T-helper 17 cell (primary cell): ENCODE measurements at regions not wholly inside any gene's neighbourhood (a gene's known extent, or its start where the extent isn't known, plus 50 kb on each side); places are given as distances from the start of the nearest gene placed in this dataset.

ENCODE experiments used
- ATAC-seq: fragments of 150-1000 bp; cut with Tn5 transposase; 2 replicates; pipeline ENCODE4 v1.10.0; 2021; ENCODE audit warnings: mild to moderate bottlenecking, moderate library complexity
- DNase-seq, 3 donors: peaks; one replicate each; pipeline versions ENCODE4 v3.0.0 to v3.0.0-alpha.2; 2020 to 2021
- H3K9me3 ChIP-seq: one replicate; pipeline ENCODE4 v1.7.0; 2013; ENCODE audit warnings: low read length, mild to moderate bottlenecking; ENCODE audit not compliant: control insufficient read depth, poor library complexity, severe bottlenecking
- H3K27ac Mint-ChIP-seq: one replicate; pipeline ENCODE4 v1.8.0; 2022; ENCODE audit warnings: mild to moderate bottlenecking, moderate library complexity, mixed read lengths
- H3K27me3 Mint-ChIP-seq: one replicate; pipeline ENCODE4 v1.8.0; 2022; ENCODE audit warnings: mixed read lengths
- H3K36me3 Mint-ChIP-seq: one replicate; pipeline ENCODE4 v1.8.0; 2022; ENCODE audit warnings: low read depth, mixed read lengths
- H3K4me1 Mint-ChIP-seq: one replicate; pipeline ENCODE4 v1.8.0; 2022; ENCODE audit warnings: mild to moderate bottlenecking, mixed read lengths
- H3K4me3 Mint-ChIP-seq: one replicate; pipeline ENCODE4 v1.8.0; 2022; ENCODE audit warnings: mild to moderate bottlenecking, moderate library complexity, mixed read lengths

- ATAC-seq, result no peak
- no peaks in the 10 kb centered on the region for H3K9me3 ChIP-seq
- Mint-ChIP-seq H3K36me3 (peaks cover 4% of the 10 kb centered on the region), H3K27ac (no peak overlapping the region), H3K4me3 (no peak overlapping the region), H3K4me1 (no peaks in the 10 kb centered on the region), H3K27me3 (peaks cover 27% of the 10 kb centered on the region)
- no peak for DNase-seq
These were observed 613.3 kb downstream of the AJAP1 start for GRCh38 chr1:5267603-5268235.

- peaks cover 23% of the 10 kb centered on the region for H3K27me3 Mint-ChIP-seq
- H3K36me3 Mint-ChIP-seq, result peaks cover 4% of the 10 kb centered on the region
- no peak overlapping the region for H3K27ac Mint-ChIP-seq
- H3K4me1 Mint-ChIP-seq, result no peaks in the 10 kb centered on the region
- no peak for DNase-seq
- ATAC-seq, result no peak
- no peaks in the 10 kb centered on the region for H3K9me3 ChIP-seq
- no peak overlapping the region for H3K4me3 Mint-ChIP-seq
These were observed 611.1 kb downstream of the AJAP1 start for GRCh38 chr1:5265438-5266075.

- H3K4me1 Mint-ChIP-seq, result no peaks in the 10 kb centered on the region
- H3K36me3 Mint-ChIP-seq, result peaks cover 4% of the 10 kb centered on the region
- H3K27ac Mint-ChIP-seq, result no peak overlapping the region
- DNase-seq (no peak), ATAC-seq (no peak)
- H3K9me3 ChIP-seq, result no peaks in the 10 kb centered on the region
- H3K4me3 Mint-ChIP-seq, result no peak overlapping the region
- peaks cover 23% of the 10 kb centered on the region for H3K27me3 Mint-ChIP-seq
These were observed 610.1 kb downstream of the AJAP1 start for GRCh38 chr1:5264476-5264875.

- peaks cover 4% of the 10 kb centered on the region for H3K9me3 ChIP-seq
- H3K36me3 Mint-ChIP-seq, result no peaks in the 10 kb centered on the region
- no peak overlapping the region for H3K4me3 Mint-ChIP-seq
- H3K27ac Mint-ChIP-seq, result no peak overlapping the region
- peaks cover 3% of the 10 kb centered on the region for H3K4me1 Mint-ChIP-seq
- ATAC-seq, result no peak
- no peak for DNase-seq
- peaks cover 10% of the 10 kb centered on the region for H3K27me3 Mint-ChIP-seq
These were observed 602.4 kb downstream of the AJAP1 start for GRCh38 chr1:5256793-5257192.

GRCh38 chr1:5254975-5255374 is 600.6 kb downstream of the AJAP1 start:
- H3K27me3 Mint-ChIP-seq, result peaks cover 17% of the 10 kb centered on the region
- no peaks in the 10 kb centered on the region for H3K36me3 Mint-ChIP-seq
- peaks cover 4% of the 10 kb centered on the region for H3K9me3 ChIP-seq
- ATAC-seq (no peak), DNase-seq (no peak)
- H3K4me1 Mint-ChIP-seq, result peaks cover 3% of the 10 kb centered on the region
- H3K27ac Mint-ChIP-seq, result no peak overlapping the region
- no peak overlapping the region for H3K4me3 Mint-ChIP-seq

- H3K4me3 Mint-ChIP-seq, result no peak overlapping the region
- H3K27me3 Mint-ChIP-seq, result peaks cover 25% of the 10 kb centered on the region
- H3K9me3 ChIP-seq, result peaks cover 4% of the 10 kb centered on the region
- no peak overlapping the region for H3K27ac Mint-ChIP-seq
- DNase-seq (no peak), ATAC-seq (no peak)
- H3K4me1 Mint-ChIP-seq, result peaks cover 3% of the 10 kb centered on the region
- no peaks in the 10 kb centered on the region for H3K36me3 Mint-ChIP-seq
These were observed 599.8 kb downstream of the AJAP1 start for GRCh38 chr1:5254131-5254725.

- ATAC-seq (no peak), DNase-seq (no peak)
- Mint-ChIP-seq H3K27me3 (peaks cover 27% of the 10 kb centered on the region), H3K27ac (no peak overlapping the region), H3K36me3 (no peaks in the 10 kb centered on the region), H3K4me1 (peaks cover 3% of the 10 kb centered on the region), H3K4me3 (no peak overlapping the region)
- no peaks in the 10 kb centered on the region for H3K9me3 ChIP-seq
These were observed 598.6 kb downstream of the AJAP1 start for GRCh38 chr1:5253036-5253435.

GRCh38 chr1:5250336-5250735 is 595.9 kb downstream of the AJAP1 start:
- no peak for DNase-seq
- H3K4me1 Mint-ChIP-seq, result no peaks in the 10 kb centered on the region
- H3K36me3 Mint-ChIP-seq, result no peaks in the 10 kb centered on the region
- peaks cover 29% of the 10 kb centered on the region for H3K27me3 Mint-ChIP-seq
- H3K27ac Mint-ChIP-seq, result no peak overlapping the region
- no peaks in the 10 kb centered on the region for H3K9me3 ChIP-seq
- ATAC-seq, result no peak
- no peak overlapping the region for H3K4me3 Mint-ChIP-seq

- ATAC-seq (no peak), DNase-seq (no peak)
- peaks cover 26% of the 10 kb centered on the region for H3K27me3 Mint-ChIP-seq
- H3K36me3 Mint-ChIP-seq, result no peaks in the 10 kb centered on the region
- no peak overlapping the region for H3K27ac Mint-ChIP-seq
- H3K4me3 Mint-ChIP-seq, result no peak overlapping the region
- no peaks in the 10 kb centered on the region for H3K9me3 ChIP-seq
- H3K4me1 Mint-ChIP-seq, result no peaks in the 10 kb centered on the region
These were observed 590.9 kb downstream of the AJAP1 start for GRCh38 chr1:5245348-5245747.

GRCh38 chr1:5244631-5245285 is 590.3 kb downstream of the AJAP1 start:
- peaks cover 22% of the 10 kb centered on the region for H3K27me3 Mint-ChIP-seq
- H3K4me1 Mint-ChIP-seq, result no peaks in the 10 kb centered on the region
- H3K4me3 Mint-ChIP-seq, result no peak overlapping the region
- no peaks in the 10 kb centered on the region for H3K36me3 Mint-ChIP-seq
- ATAC-seq, result no peak
- no peaks in the 10 kb centered on the region for H3K9me3 ChIP-seq
- DNase-seq, result no peak
- no peak overlapping the region for H3K27ac Mint-ChIP-seq

- no peaks in the 10 kb centered on the region for H3K4me1 Mint-ChIP-seq
- no peaks in the 10 kb centered on the region for H3K9me3 ChIP-seq
- no peak for ATAC-seq
- H3K4me3 Mint-ChIP-seq, result no peak overlapping the region
- DNase-seq, result no peak
- no peaks in the 10 kb centered on the region for H3K36me3 Mint-ChIP-seq
- no peak overlapping the region for H3K27ac Mint-ChIP-seq
- H3K27me3 Mint-ChIP-seq, result peaks cover 15% of the 10 kb centered on the region
These were observed 588.4 kb downstream of the AJAP1 start for GRCh38 chr1:5242850-5243249.

- no peaks in the 10 kb centered on the region for H3K9me3 ChIP-seq
- ATAC-seq (no peak), DNase-seq (no peak)
- Mint-ChIP-seq H3K36me3 (no peaks in the 10 kb centered on the region), H3K27ac (no peak overlapping the region), H3K4me1 (no peaks in the 10 kb centered on the region), H3K27me3 (peaks cover 8% of the 10 kb centered on the region), H3K4me3 (no peak overlapping the region)
These were observed 585.5 kb downstream of the AJAP1 start for GRCh38 chr1:5239911-5240310.

GRCh38 chr1:5238351-5239130 is 584.1 kb downstream of the AJAP1 start:
- H3K36me3 Mint-ChIP-seq, result no peaks in the 10 kb centered on the region
- H3K27me3 Mint-ChIP-seq, result no peaks in the 10 kb centered on the region
- DNase-seq, result no peak
- no peak overlapping the region for H3K4me3 Mint-ChIP-seq
- H3K27ac Mint-ChIP-seq, result no peak overlapping the region
- peaks cover 3% of the 10 kb centered on the region for H3K9me3 ChIP-seq
- ATAC-seq, result no peak
- no peaks in the 10 kb centered on the region for H3K4me1 Mint-ChIP-seq
